Hematopoietic multipotent progenitor cell treated with erythropoietin and hydrocortisone succinate and interleukin-3 and kit ligand, for 17 days (in vitro differentiated cells): ENCODE measurements at regions not wholly inside any gene's neighbourhood (a gene's known extent, or its start where the extent isn't known, plus 50 kb on each side); places are given as distances from the start of the nearest gene placed in this dataset.

Source experiments
- DNase-seq: peaks from one replicate; pipeline ENCODE4 v3.0.0-alpha.2; 2015; ENCODE audit warnings: low spot score

GRCh38 chr15:94910166-94910565 lies 678.8 kb downstream of the MCTP2 start:
- no peak for DNase-seq

- no peak for DNase-seq
Measured at GRCh38 chr15:94912760-94913159, 681.4 kb downstream of the MCTP2 start.

- no peak for DNase-seq
Measured at GRCh38 chr15:94917068-94917467, 685.7 kb downstream of the MCTP2 start.

GRCh38 chr15:94921936-94922335 lies 690.6 kb downstream of the MCTP2 start:
- no peak for DNase-seq

- no peak for DNase-seq
Measured at GRCh38 chr15:94924057-94924456, 692.7 kb downstream of the MCTP2 start.

GRCh38 chr15:94924971-94925598 lies 693.7 kb downstream of the MCTP2 start:
- no peak for DNase-seq

GRCh38 chr15:94925680-94926079 lies 694.3 kb downstream of the MCTP2 start:
- DNase-seq = no peak

- DNase-seq = no peak
Measured at GRCh38 chr15:94927003-94927402, 695.6 kb downstream of the MCTP2 start.

- DNase-seq = no peak
Measured at GRCh38 chr15:94929282-94929681, 697.9 kb downstream of the MCTP2 start.

GRCh38 chr15:94930441-94930840 lies 699.1 kb downstream of the MCTP2 start:
- DNase-seq = no peak

- no peak for DNase-seq
Measured at GRCh38 chr15:94930960-94931359, 699.6 kb downstream of the MCTP2 start.

GRCh38 chr15:94934440-94934839 lies 703.1 kb downstream of the MCTP2 start:
- DNase-seq = no peak

GRCh38 chr15:94937242-94937641 lies 705.9 kb downstream of the MCTP2 start:
- DNase-seq = no peak

GRCh38 chr15:94943888-94944287 lies 712.5 kb downstream of the MCTP2 start:
- DNase-seq = no peak

GRCh38 chr15:94951538-94951937 lies 720.2 kb downstream of the MCTP2 start:
- DNase-seq = no peak

- DNase-seq = no peak
Measured at GRCh38 chr15:94963953-94964352, 732.6 kb downstream of the MCTP2 start.

- DNase-seq = no peak
Measured at GRCh38 chr15:94965593-94965992, 734.2 kb downstream of the MCTP2 start.

- no peak for DNase-seq
Measured at GRCh38 chr15:94968133-94968532, 736.8 kb downstream of the MCTP2 start.

GRCh38 chr15:94970096-94970495 lies 738.7 kb downstream of the MCTP2 start:
- no peak for DNase-seq

GRCh38 chr15:94970802-94971201 lies 739.4 kb downstream of the MCTP2 start:
- no peak for DNase-seq

- DNase-seq = no peak
Measured at GRCh38 chr15:94972314-94972713, 741.0 kb downstream of the MCTP2 start.

- DNase-seq = no peak
Measured at GRCh38 chr15:94987085-94987484, 755.7 kb downstream of the MCTP2 start.

GRCh38 chr15:94991718-94992117 lies 760.4 kb downstream of the MCTP2 start:
- no peak for DNase-seq

- no peak for DNase-seq
Measured at GRCh38 chr15:95009635-95010034, 778.3 kb downstream of the MCTP2 start.

GRCh38 chr15:95013381-95013780 lies 782.0 kb downstream of the MCTP2 start:
- DNase-seq = no peak
